DOHH2 (cell line): ENCODE measurements at regions not wholly inside any gene's neighbourhood (a gene's known extent, or its start where the extent isn't known, plus 50 kb on each side); places are given as distances from the start of the nearest gene placed in this dataset.

Experiments
- H3F3A ChIP-seq: fragments of 200-600 bp; sonication (generic), shearing (Covaris generic); 2 replicates; pipeline ENCODE4 v1.6.0; 2016; ENCODE audit warnings: antibody characterized with exemption, mild to moderate bottlenecking; ENCODE audit not compliant: control insufficient read depth, insufficient read depth
- H3K27ac ChIP-seq: fragments of 200-600 bp; sonication (generic); 2 replicates; pipeline ENCODE4 v1.5.1; 2014; ENCODE audit warnings: low read depth, mild to moderate bottlenecking, low read length, moderate library complexity
- H3K27me3 ChIP-seq: fragments of 200-600 bp; sonication (generic); 2 replicates; pipeline ENCODE4 v1.6.1; 2014; ENCODE audit warnings: mild to moderate bottlenecking, low read length, mixed read lengths; ENCODE audit not compliant: control insufficient read depth
- H3K36me3 ChIP-seq: fragments of 200-600 bp; sonication (generic); 2 replicates; pipeline ENCODE4 v1.6.1; 2014; ENCODE audit warnings: mild to moderate bottlenecking, low read length, moderate library complexity, mixed read lengths; ENCODE audit not compliant: control insufficient read depth
- H3K4me1 ChIP-seq: fragments of 200-600 bp; sonication (generic); 2 replicates; pipeline ENCODE4 v1.6.1; 2014; ENCODE audit warnings: mild to moderate bottlenecking, low read length, mixed read lengths; ENCODE audit not compliant: control insufficient read depth
- H3K4me2 ChIP-seq: fragments of 200-600 bp; sonication (generic); 2 replicates; pipeline ENCODE4 v1.6.0; 2014; ENCODE audit warnings: mild to moderate bottlenecking, low read length, moderate library complexity
- H3K4me3 ChIP-seq: fragments of 200-600 bp; sonication (generic); 2 replicates; pipeline ENCODE4 v1.5.1; 2014; ENCODE audit warnings: mild to moderate bottlenecking, low read length, mixed read lengths
- H3K79me2 ChIP-seq: fragments of 200-600 bp; sonication (generic); 2 replicates; pipeline ENCODE4 v1.6.1; 2014; ENCODE audit warnings: mild to moderate bottlenecking, low read length, mixed read lengths; ENCODE audit not compliant: control insufficient read depth
- H3K9me2 ChIP-seq: fragments of 200-600 bp; sonication (generic); replicated peaks from 2 replicates; pipeline ENCODE4 v1.6.1; 2014; ENCODE audit warnings: mild to moderate bottlenecking, low read length, mixed read lengths; ENCODE audit not compliant: control insufficient read depth
- H3K9me3 ChIP-seq: fragments of 200-600 bp; sonication (generic); 2 replicates; pipeline ENCODE4 v1.6.1; 2014; ENCODE audit warnings: antibody characterized with exemption, low read length, mixed read lengths; ENCODE audit not compliant: control insufficient read depth, insufficient read depth
- H4K20me1 ChIP-seq: fragments of 200-600 bp; sonication (generic); 2 replicates; pipeline ENCODE4 v1.6.0; 2014; ENCODE audit warnings: low read depth, mild to moderate bottlenecking, antibody characterized with exemption, low read length, moderate library complexity; ENCODE audit not compliant: control insufficient read depth, insufficient read depth
- CTCF ChIP-seq: fragments of 200-600 bp; sonication (generic); IDR thresholded peaks from one replicate; pipeline ENCODE4 v1.5.1; 2014; ENCODE audit warnings: antibody characterized with exemption, mild to moderate bottlenecking, low read depth, low read length; ENCODE audit not compliant: poor library complexity, severe bottlenecking
- EZH2phosphoT487 ChIP-seq: fragments of 200-600 bp; sonication (generic); IDR thresholded peaks from 2 replicates; pipeline ENCODE4 v1.6.1; 2017; ENCODE audit warnings: borderline replicate concordance, mild to moderate bottlenecking, antibody characterized with exemption, low read length, moderate library complexity, mixed read lengths

- no peak overlapping the region for H3K4me3 ChIP-seq
- H3K4me1 ChIP-seq: no peaks in the 10 kb centered on the region
- no peak for TF ChIP-seq CTCF
- no peak for TF ChIP-seq EZH2phosphoT487
- no peaks in the 10 kb centered on the region for H3K36me3 ChIP-seq
- no peak overlapping the region for H3K4me2 ChIP-seq
- no peaks in the 10 kb centered on the region for H3K9me3 ChIP-seq
- H3K27me3 ChIP-seq: no peaks in the 10 kb centered on the region
- no peaks in the 10 kb centered on the region for H3F3A ChIP-seq
- H3K9me2 ChIP-seq: no peaks in the 10 kb centered on the region
- H3K79me2 ChIP-seq: no peaks in the 10 kb centered on the region
- no peak overlapping the region for H3K27ac ChIP-seq
- no peaks in the 10 kb centered on the region for H4K20me1 ChIP-seq
These were observed 64.4 kb upstream of the ZNF236 start for GRCh38 chr18:76757925-76758324.

DNA sequence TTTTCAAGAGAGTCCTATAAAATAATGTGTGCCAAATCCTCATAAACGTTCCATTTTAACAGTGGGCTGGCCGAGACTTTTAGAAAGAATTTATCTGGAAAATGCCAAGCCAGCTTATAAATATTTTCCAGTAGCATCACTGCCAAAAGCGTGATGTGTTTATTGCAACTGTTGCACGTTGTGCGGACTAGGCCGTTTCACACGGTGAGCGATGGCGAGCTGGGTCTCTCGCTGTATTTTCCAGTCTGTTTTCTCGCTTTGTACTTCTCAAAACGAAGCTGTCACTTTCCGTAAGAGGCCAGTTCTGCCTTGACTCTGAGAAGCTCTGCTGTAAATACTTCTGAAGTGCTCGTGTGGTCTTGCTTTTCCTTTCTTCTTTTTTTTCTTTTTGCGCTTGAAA is 65.0 kb upstream of the ZNF236 start:
- Histone ChIP-seq H3K4me1 (no peaks in the 10 kb centered on the region), H3K27me3 (no peaks in the 10 kb centered on the region), H3K79me2 (no peaks in the 10 kb centered on the region), H3K36me3 (no peaks in the 10 kb centered on the region), H3K9me3 (no peaks in the 10 kb centered on the region), H3F3A (no peaks in the 10 kb centered on the region), H3K9me2 (no peaks in the 10 kb centered on the region), H3K27ac (no peak overlapping the region), H4K20me1 (no peaks in the 10 kb centered on the region), H3K4me3 (no peak overlapping the region), H3K4me2 (no peak overlapping the region)
- TF ChIP-seq EZH2phosphoT487 (no peak), CTCF (no peak)

GRCh38 chr18:76756531-76757253 is 65.7 kb upstream of the ZNF236 start:
- no peak overlapping the region for H3K27ac ChIP-seq
- no peak for TF ChIP-seq CTCF
- TF ChIP-seq EZH2phosphoT487: no peak

More at GRCh38 chr18:76756531-76757253, 65.7 kb upstream of the ZNF236 start:
- H3K4me2 ChIP-seq: no peak overlapping the region
- no peak overlapping the region for H3K4me3 ChIP-seq
- H3K9me3 ChIP-seq: no peaks in the 10 kb centered on the region
- H3K36me3 ChIP-seq: no peaks in the 10 kb centered on the region
- no peaks in the 10 kb centered on the region for H3K79me2 ChIP-seq
- H3K27me3 ChIP-seq: no peaks in the 10 kb centered on the region
- no peaks in the 10 kb centered on the region for H4K20me1 ChIP-seq
- no peaks in the 10 kb centered on the region for H3F3A ChIP-seq
- H3K4me1 ChIP-seq: no peaks in the 10 kb centered on the region
- H3K9me2 ChIP-seq: no peaks in the 10 kb centered on the region
